Esophagus muscularis mucosa (tissue), 3 donors: ENCODE measurements at regions not wholly inside any gene's neighbourhood (a gene's known extent, or its start where the extent isn't known, plus 50 kb on each side); places are given as distances from the start of the nearest gene placed in this dataset.
A peak's percentile ranks its signal among the peaks of the same experiment; 100 is the strongest.

Source experiments
- CTCF ChIP-seq, 3 experiments: fragments of 200-600 bp in 2 of 3; fragments of 450-650 bp in 1 of 3; sonication (generic) in 2 of 3; IDR thresholded peaks; one replicate each; pipeline ENCODE4 v1.5.1; 2017 to 2019; ENCODE audit warnings: antibody characterized with exemption in 3 of 3, mild to moderate bottlenecking in 2 of 3, moderate library complexity in 1 of 3
- POLR2A ChIP-seq: fragments of 450-650 bp; IDR thresholded peaks from one replicate; pipeline ENCODE4 v1.6.1; 2017; ENCODE audit warnings: antibody characterized with exemption, moderate library complexity, mild to moderate bottlenecking, low read depth
- POLR2AphosphoS5 ChIP-seq, 2 donors: sonication (generic); formaldehyde crosslinking; IDR thresholded peaks; one replicate each; pipeline ENCODE4 v1.6.1; 2017; ENCODE audit warnings: antibody characterized with exemption in 2 of 2

- TF ChIP-seq CTCF (IDR thresholded peaks at IDR 0.05) (peak; percentile 45 to 68 (median 47)), POLR2AphosphoS5 (IDR thresholded peaks at IDR 0.05) (no peak), POLR2A (no peak)
Measured at GRCh38 chr1:78333502-78333901, 157.3 kb upstream of the PTGFR start.
